Calu3 (cell line): ENCODE measurements at regions not wholly inside any gene's neighbourhood (a gene's known extent, or its start where the extent isn't known, plus 50 kb on each side); places are given as distances from the start of the nearest gene placed in this dataset.

Experiments used
- BruUV-seq: library from RNA; stranded (reverse); fragments of 400-500 nt; replicated peaks from 2 replicates; lab custom pipeline; 2021; lab: Mats Ljungman, UMichigan
- CTCF ChIA-PET: fragments of 300-600 bp; sonication (Branson Sonifier 250); formaldehyde crosslinking; loops from one replicate; lab custom pipeline; 2022; ENCODE audit warnings: antibody characterized with exemption; lab: Charles Lee
- DNase-seq: peaks from one replicate; pipeline ENCODE4 v3.0.0; 2022
- H3K27ac Mint-ChIP-seq: one replicate; pipeline ENCODE4 v1.8.0; 2022; ENCODE audit warnings: mixed read lengths; ENCODE audit not compliant: unreplicated experiment
- H3K27me3 Mint-ChIP-seq: one replicate; pipeline ENCODE4 v1.8.0; 2022; ENCODE audit warnings: mixed read lengths; ENCODE audit not compliant: unreplicated experiment
- H3K36me3 Mint-ChIP-seq: one replicate; pipeline ENCODE4 v1.8.0; 2022; ENCODE audit warnings: mild to moderate bottlenecking, moderate library complexity, mixed read lengths; ENCODE audit not compliant: insufficient read depth, unreplicated experiment
- H3K4me1 Mint-ChIP-seq: one replicate; pipeline ENCODE4 v1.8.0; 2022; ENCODE audit warnings: mild to moderate bottlenecking, low read depth, mixed read lengths; ENCODE audit not compliant: unreplicated experiment
- H3K4me3 Mint-ChIP-seq: one replicate; pipeline ENCODE4 v1.8.0; 2022; ENCODE audit warnings: mild to moderate bottlenecking, low read depth, moderate library complexity, mixed read lengths; ENCODE audit not compliant: unreplicated experiment
- H3K9me3 Mint-ChIP-seq: one replicate; pipeline ENCODE4 v1.8.0; 2022; ENCODE audit warnings: low read depth, mixed read lengths; ENCODE audit not compliant: unreplicated experiment
- CTCF ChIP-seq: fragments of 200-600 bp; IDR thresholded peaks from one replicate; pipeline ENCODE4 v1.8.0; 2022; ENCODE audit warnings: antibody characterized with exemption; ENCODE audit not compliant: unreplicated experiment
- intact Hi-C: fragments of 100-400 bp; cut with micrococcal nuclease; formaldehyde crosslinking; loops from one replicate; pipeline ENCODE4 v1.10.0; 2022; ENCODE audit not compliant: unreplicated experiment

GRCh38 chr2:30379481-30379880 lies 67.6 kb upstream of the LCLAT1 start:
- no peaks in the 10 kb centered on the region for H3K9me3 Mint-ChIP-seq
- no peaks in the 10 kb centered on the region for H3K4me1 Mint-ChIP-seq
- no peaks in the 10 kb centered on the region for H3K36me3 Mint-ChIP-seq
- no peak for TF ChIP-seq CTCF
- DNase-seq, result no peak
- intact Hi-C loops, result no loop called here
- H3K27me3 Mint-ChIP-seq, result peaks cover 48% of the 10 kb centered on the region
- no TSS peak for BruUV-seq
- H3K27ac Mint-ChIP-seq, result no peak overlapping the region
- H3K4me3 Mint-ChIP-seq, result no peak overlapping the region
- CTCF ChIA-PET, result interaction anchor here (0.9 kb wide), 1 partner anchor 214 kb away, joined by 4 read pairs; no protein-coding TSS in a partner anchor

- no peaks in the 10 kb centered on the region for H3K9me3 Mint-ChIP-seq
- TF ChIP-seq CTCF, result no peak
- no peaks in the 10 kb centered on the region for H3K36me3 Mint-ChIP-seq
- no peak overlapping the region for H3K27ac Mint-ChIP-seq
- H3K27me3 Mint-ChIP-seq, result peaks cover 48% of the 10 kb centered on the region
- no TSS peak for BruUV-seq
- H3K4me3 Mint-ChIP-seq, result no peak overlapping the region
- CTCF ChIA-PET, result no interaction called here
- intact Hi-C loops, result no loop called here
- no peak for DNase-seq
- no peaks in the 10 kb centered on the region for H3K4me1 Mint-ChIP-seq
Observed at GRCh38 chr2:30380824-30381223, 66.2 kb upstream of the LCLAT1 start.

- Mint-ChIP-seq H3K4me3 (no peak overlapping the region), H3K4me1 (no peaks in the 10 kb centered on the region), H3K36me3 (no peaks in the 10 kb centered on the region), H3K9me3 (no peaks in the 10 kb centered on the region), H3K27me3 (peaks cover 43% of the 10 kb centered on the region), H3K27ac (no peak overlapping the region)
- DNase-seq, result no peak
- TF ChIP-seq CTCF, result no peak
- intact Hi-C loops, result no loop called here
- CTCF ChIA-PET, result no interaction called here
- no TSS peak for BruUV-seq
Observed at GRCh38 chr2:30382162-30382783, 64.8 kb upstream of the LCLAT1 start.

GRCh38 chr2:30382995-30383394 lies 64.1 kb upstream of the LCLAT1 start:
- no TSS peak for BruUV-seq
- H3K27ac Mint-ChIP-seq, result no peak overlapping the region
- no peaks in the 10 kb centered on the region for H3K4me1 Mint-ChIP-seq
- H3K36me3 Mint-ChIP-seq, result no peaks in the 10 kb centered on the region
- intact Hi-C loops, result no loop called here
- no peak for DNase-seq
- peaks cover 43% of the 10 kb centered on the region for H3K27me3 Mint-ChIP-seq
- H3K4me3 Mint-ChIP-seq, result no peak overlapping the region
- H3K9me3 Mint-ChIP-seq, result no peaks in the 10 kb centered on the region
- no peak for TF ChIP-seq CTCF
- CTCF ChIA-PET, result interaction anchor here (0.6 to 1.1 kb wide), 2 partner anchors 27 to 328 kb away, joined by 3 read pairs; no protein-coding TSS in a partner anchor
